CD4-positive, alpha-beta T cell (primary cell): ENCODE measurements at regions not wholly inside any gene's neighbourhood (a gene's known extent, or its start where the extent isn't known, plus 50 kb on each side); places are given as distances from the start of the nearest gene placed in this dataset.

Experiments used
- ATAC-seq: fragments of 200-7000 bp; cut with Tn5 transposase; one replicate; pipeline ENCODE4 v1.10.0; 2022; ENCODE audit warnings: mild to moderate bottlenecking; ENCODE audit not compliant: poor library complexity
- CTCF ChIA-PET: fragments of 350-600 bp; sonication (Branson Sonifier 250); formaldehyde crosslinking; loops from one replicate; lab custom pipeline; 2021; ENCODE audit warnings: antibody characterized with exemption, inconsistent platforms; lab: Charles Lee
- POLR2A ChIA-PET: fragments of 350-600 bp; sonication (Branson Sonifier 250); formaldehyde crosslinking; loops from one replicate; lab custom pipeline; 2021; ENCODE audit warnings: antibody characterized with exemption, inconsistent platforms; lab: Charles Lee
- DNase-seq, 14 experiments: peaks; one replicate each; pipeline ENCODE4 v3.0.0-alpha.2; 2013 to 2020; ENCODE audit warnings: mixed read lengths in 2 of 14
- H3K27ac ChIP-seq, 2 donors: one replicate each; pipeline versions ENCODE4 v1.5.1 to v1.7.0; 2013; ENCODE audit warnings: low read length in 2 of 2, low read depth in 1 of 2, mild to moderate bottlenecking in 1 of 2
- H3K27me3 ChIP-seq, 2 experiments: 1 replicate in 1 of 2; 2 replicates in 1 of 2; pipeline versions ENCODE4 v1.6.1 to v1.7.0; 2013; ENCODE audit warnings: low read length in 2 of 2, control low read depth in 1 of 2, mild to moderate bottlenecking in 1 of 2, moderate library complexity in 1 of 2; ENCODE audit not compliant: insufficient read depth in 2 of 2, control insufficient read depth in 1 of 2
- H3K36me3 ChIP-seq: one replicate; pipeline ENCODE4 v1.6.1; 2013; ENCODE audit warnings: low read length, control low read depth; ENCODE audit not compliant: insufficient read depth
- H3K4me1 ChIP-seq: one replicate; pipeline ENCODE4 v1.6.1; 2013; ENCODE audit warnings: low read length, control low read depth; ENCODE audit not compliant: insufficient read depth
- H3K4me3 ChIP-seq: one replicate; pipeline ENCODE4 v1.5.1; 2013; ENCODE audit warnings: mild to moderate bottlenecking, low read length, moderate library complexity
- H3K9me3 ChIP-seq, 2 experiments: 1 replicate in 1 of 2; 2 replicates in 1 of 2; pipeline versions ENCODE4 v1.6.1 to v1.7.0; 2013; ENCODE audit warnings: low read length in 2 of 2, mild to moderate bottlenecking in 2 of 2, control low read depth in 1 of 2, moderate library complexity in 1 of 2; ENCODE audit not compliant: control insufficient read depth in 1 of 2, insufficient read depth in 1 of 2
- H3K27ac Mint-ChIP-seq: one replicate; pipeline ENCODE4 v1.8.0; 2020; ENCODE audit warnings: mixed read lengths
- H3K27me3 Mint-ChIP-seq: one replicate; pipeline ENCODE4 v1.8.0; 2021; ENCODE audit warnings: mixed read lengths
- H3K36me3 Mint-ChIP-seq: one replicate; pipeline ENCODE4 v1.8.0; 2021; ENCODE audit warnings: low read depth, mixed read lengths
- H3K4me1 Mint-ChIP-seq: one replicate; pipeline ENCODE4 v1.8.0; 2021; ENCODE audit warnings: low read depth, mixed read lengths
- H3K4me3 Mint-ChIP-seq: one replicate; pipeline ENCODE4 v1.8.0; 2020; ENCODE audit warnings: mild to moderate bottlenecking, mixed read lengths
- H3K9me3 Mint-ChIP-seq: one replicate; pipeline ENCODE4 v1.8.0; 2020; ENCODE audit warnings: mixed read lengths
- intact Hi-C, 2 experiments: fragments of 100-400 bp; cut with DNase I in 1 of 2; cut with micrococcal nuclease in 1 of 2; formaldehyde crosslinking; loops; one replicate each; pipeline versions ENCODE4 v1.15.1 to v1.9.0; 2023 to 2025; cut with DNase I, micrococcal nuclease
- TF ChIP-seq, protein P1 (sequence below): fragments of 200-600 bp; IDR thresholded peaks from one replicate; pipeline ENCODE4 v1.8.0; 2022; ENCODE audit warnings: antibody characterized with exemption, mild to moderate bottlenecking

DNA sequence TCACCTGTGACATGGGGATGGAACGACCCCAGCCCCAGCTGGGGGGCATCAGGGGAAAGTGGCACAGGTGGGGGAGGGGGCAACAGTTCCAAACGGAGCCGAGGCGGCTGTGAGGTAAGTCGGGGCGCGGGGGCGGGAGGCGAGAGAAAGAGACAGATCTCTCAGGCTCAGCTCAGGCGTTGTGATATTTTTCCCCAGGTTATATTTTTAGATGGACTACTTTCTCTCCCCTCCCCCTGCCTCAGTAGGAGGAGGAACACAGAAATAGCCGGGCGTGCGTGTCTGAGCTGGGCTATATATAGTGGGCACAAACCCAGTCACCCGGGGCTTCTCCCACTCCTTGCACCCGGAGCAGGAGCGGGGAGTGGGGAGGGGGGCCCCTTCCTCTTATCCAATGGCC lies 91.0 kb upstream of the LINGO1 start:
- TF ChIP-seq, protein P1, sequence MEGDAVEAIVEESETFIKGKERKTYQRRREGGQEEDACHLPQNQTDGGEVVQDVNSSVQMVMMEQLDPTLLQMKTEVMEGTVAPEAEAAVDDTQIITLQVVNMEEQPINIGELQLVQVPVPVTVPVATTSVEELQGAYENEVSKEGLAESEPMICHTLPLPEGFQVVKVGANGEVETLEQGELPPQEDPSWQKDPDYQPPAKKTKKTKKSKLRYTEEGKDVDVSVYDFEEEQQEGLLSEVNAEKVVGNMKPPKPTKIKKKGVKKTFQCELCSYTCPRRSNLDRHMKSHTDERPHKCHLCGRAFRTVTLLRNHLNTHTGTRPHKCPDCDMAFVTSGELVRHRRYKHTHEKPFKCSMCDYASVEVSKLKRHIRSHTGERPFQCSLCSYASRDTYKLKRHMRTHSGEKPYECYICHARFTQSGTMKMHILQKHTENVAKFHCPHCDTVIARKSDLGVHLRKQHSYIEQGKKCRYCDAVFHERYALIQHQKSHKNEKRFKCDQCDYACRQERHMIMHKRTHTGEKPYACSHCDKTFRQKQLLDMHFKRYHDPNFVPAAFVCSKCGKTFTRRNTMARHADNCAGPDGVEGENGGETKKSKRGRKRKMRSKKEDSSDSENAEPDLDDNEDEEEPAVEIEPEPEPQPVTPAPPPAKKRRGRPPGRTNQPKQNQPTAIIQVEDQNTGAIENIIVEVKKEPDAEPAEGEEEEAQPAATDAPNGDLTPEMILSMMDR, result no peak
- Mint-ChIP-seq H3K27ac (no peak overlapping the region), H3K27me3 (peaks cover 10% of the 10 kb centered on the region), H3K4me1 (no peaks in the 10 kb centered on the region), H3K36me3 (no peaks in the 10 kb centered on the region), H3K4me3 (no peak overlapping the region), H3K9me3 (no peaks in the 10 kb centered on the region)
- DNase-seq (no peak), ATAC-seq (no peak)
- no peaks in the 10 kb centered on the region for H3K4me1 ChIP-seq
- no peaks in the 10 kb centered on the region for H3K27me3 ChIP-seq
- no peaks in the 10 kb centered on the region for H3K36me3 ChIP-seq
- ChIA-PET POLR2A (no interaction called here), CTCF (no interaction called here)
- H3K4me3 ChIP-seq, result no peak overlapping the region
- H3K9me3 ChIP-seq, result peaks cover 0 to 4% of the 10 kb centered on the region in 2 experiments
- no peak overlapping the region for H3K27ac ChIP-seq
- intact Hi-C loops, result no loop called here

DNA sequence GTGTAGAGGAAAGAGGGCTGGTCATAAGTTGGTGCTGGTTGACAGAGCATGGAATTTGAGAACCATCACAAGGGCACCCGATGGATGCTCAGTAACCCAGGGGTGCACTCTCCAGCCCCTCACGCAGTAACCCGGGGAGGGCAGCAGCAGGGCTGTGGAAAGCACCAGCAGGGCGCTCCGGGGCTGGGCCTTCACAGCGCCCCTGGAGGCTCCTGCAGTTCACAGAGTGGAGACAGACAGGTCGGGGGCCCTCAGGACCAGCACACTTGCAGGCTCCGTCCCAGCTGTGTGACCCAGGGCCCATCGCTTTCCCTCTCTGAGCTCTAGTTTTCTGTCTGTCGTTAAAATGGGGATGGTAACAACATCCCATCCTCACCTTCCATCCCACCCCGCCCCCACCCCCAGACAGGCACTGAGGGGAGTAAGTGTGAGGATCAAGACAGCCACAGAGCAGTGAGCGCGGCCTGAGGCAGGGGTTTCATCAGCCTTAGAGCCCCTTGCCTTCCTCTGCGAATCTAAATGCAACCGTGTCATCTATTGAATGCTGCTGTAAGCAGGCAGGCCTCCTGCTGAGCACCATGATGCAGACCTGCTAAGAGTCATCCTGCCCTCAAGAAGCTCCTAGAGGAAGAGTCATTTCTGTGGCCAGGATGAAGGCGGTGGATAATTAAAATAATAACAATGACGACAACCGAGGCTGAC lies 90.2 kb upstream of the LINGO1 start:
- ChIA-PET CTCF (no interaction called here), POLR2A (no interaction called here)
- TF ChIP-seq, protein P1, result no peak
- H3K27me3 ChIP-seq, result no peaks in the 10 kb centered on the region
- no peak overlapping the region for H3K4me3 Mint-ChIP-seq
- H3K36me3 ChIP-seq, result no peaks in the 10 kb centered on the region
- no peaks in the 10 kb centered on the region for H3K4me1 ChIP-seq
- H3K27me3 Mint-ChIP-seq, result peaks cover 10% of the 10 kb centered on the region
- H3K9me3 ChIP-seq, result no peaks in the 10 kb centered on the region
- H3K4me1 Mint-ChIP-seq, result no peaks in the 10 kb centered on the region
- H3K4me3 ChIP-seq, result no peak overlapping the region
- no peaks in the 10 kb centered on the region for H3K36me3 Mint-ChIP-seq
- intact Hi-C loops, result no loop called here
- DNase-seq, result no peak
- no peak for ATAC-seq
- H3K9me3 Mint-ChIP-seq, result no peaks in the 10 kb centered on the region
- no peak overlapping the region for H3K27ac Mint-ChIP-seq
- no peak overlapping the region for H3K27ac ChIP-seq

DNA sequence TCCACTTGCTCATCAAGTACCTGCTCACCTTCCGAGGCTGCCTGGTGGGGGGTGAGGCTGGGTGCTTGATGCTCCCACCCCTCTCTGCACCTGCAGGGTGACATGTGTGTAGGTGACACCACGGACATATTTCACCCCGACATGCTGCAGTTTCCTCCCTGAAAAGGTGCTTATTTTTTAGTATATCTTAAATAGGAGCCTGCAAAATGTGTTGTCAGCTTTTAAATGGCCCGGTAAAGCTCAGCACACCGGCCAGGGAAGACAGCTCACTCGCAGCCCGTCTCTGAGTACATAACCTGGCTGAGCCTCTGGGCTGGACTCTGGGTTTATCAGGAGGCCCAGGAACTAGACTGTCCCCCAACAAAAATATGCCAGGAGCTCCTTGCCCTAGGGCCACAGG lies 89.3 kb upstream of the LINGO1 start:
- Histone ChIP-seq H3K36me3 (no peaks in the 10 kb centered on the region), H3K4me1 (no peaks in the 10 kb centered on the region), H3K4me3 (no peak overlapping the region), H3K27ac (no peak overlapping the region), H3K27me3 (no peaks in the 10 kb centered on the region), H3K9me3 (no peaks in the 10 kb centered on the region)
- POLR2A ChIA-PET, result no interaction called here
- Mint-ChIP-seq H3K27ac (no peak overlapping the region), H3K4me3 (no peak overlapping the region), H3K4me1 (no peaks in the 10 kb centered on the region), H3K27me3 (peaks cover 10% of the 10 kb centered on the region), H3K36me3 (no peaks in the 10 kb centered on the region), H3K9me3 (no peaks in the 10 kb centered on the region)
- no peak for DNase-seq
- TF ChIP-seq, protein P1, result no peak
- ATAC-seq, result no peak
- CTCF ChIA-PET, result no interaction called here
- intact Hi-C loops, result no loop called here
